ENCODE measurements at regions not wholly inside any gene's neighbourhood (a gene's known extent, or its start where the extent isn't known, plus 50 kb on each side); places are given as distances from the start of the nearest gene placed in this dataset.
"Not testable (repeated sequence)": the region's sequence is repeated elsewhere in the genome, so short reads cannot be mapped to it uniquely, and the experiment has no call there.

DNA sequence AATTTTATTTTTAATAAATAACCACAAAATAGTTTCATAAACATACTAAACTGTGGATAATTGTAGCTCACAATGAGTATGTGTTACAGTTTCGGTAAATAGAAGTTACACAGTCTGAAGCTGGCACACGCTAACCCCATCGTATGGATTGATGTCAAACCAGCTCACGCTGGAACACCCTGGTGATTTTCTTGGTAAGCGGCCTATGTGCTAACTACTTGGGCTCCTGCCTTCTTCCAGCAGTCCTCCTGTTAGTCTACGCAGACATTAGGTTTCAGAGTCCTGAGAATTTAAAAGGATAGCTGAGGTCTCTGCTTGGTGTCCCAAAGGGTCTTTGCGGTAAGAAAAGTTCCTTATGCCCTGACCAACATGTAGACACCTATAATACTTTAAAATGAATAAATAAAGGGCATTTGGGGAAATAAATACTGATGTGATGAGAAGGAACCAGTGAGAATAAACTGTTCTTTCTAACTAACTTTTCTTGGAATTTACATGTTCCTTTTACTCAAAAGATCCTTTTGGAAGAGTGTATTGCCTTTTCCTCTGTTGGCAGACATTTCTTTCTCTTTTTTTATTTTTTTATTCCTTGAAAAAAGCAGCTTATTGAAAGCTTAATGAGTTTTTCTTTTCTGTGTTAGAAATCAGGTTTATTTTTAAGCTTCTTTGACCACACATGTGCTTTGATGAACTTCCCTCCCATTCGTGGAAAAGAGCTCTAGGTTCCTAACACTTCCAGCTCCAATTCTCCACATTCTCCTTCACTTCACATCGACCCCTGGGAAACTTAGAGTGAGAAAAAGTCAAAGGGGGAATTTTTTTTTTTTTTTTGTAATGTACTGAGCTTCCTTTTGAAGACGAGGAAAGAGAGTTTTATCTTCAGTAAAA, 322.2 kb downstream of the IRS1 start:
- DNase-seq, result no peak
- Mint-ChIP-seq H3K4me3 (no peak overlapping the region), H3K9me3 (peaks cover 0 to 4% of the 10 kb centered on the region in 2 donors)

DNA sequence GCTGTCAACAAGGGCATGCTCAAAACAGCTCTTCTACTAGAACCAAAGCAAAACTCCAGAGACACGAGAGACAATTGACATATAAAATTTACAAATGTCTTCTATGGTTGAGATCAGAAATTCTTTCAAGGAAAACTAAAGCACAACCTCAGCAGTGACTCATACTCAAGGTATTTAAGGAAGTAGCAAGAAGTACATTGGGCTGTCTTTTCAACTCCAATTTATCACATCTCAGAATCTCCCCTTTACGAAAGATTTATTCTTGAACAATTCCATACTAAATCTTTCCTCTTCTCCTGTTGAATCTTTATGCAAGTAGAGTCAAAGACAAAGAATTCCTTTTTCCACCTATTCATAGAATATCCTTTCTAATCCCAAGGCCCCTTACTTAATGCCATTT, 324.0 kb downstream of the IRS1 start:
- H3K27ac Mint-ChIP-seq, result no peak overlapping the region
- H3K4me3 Mint-ChIP-seq, result no peak overlapping the region
- no peaks in the 10 kb centered on the region for H3K4me1 Mint-ChIP-seq (ENCODE audit: low read depth in 2 of 2)
- no peak for DNase-seq
- peaks cover 5% of the 10 kb centered on the region for H3K36me3 Mint-ChIP-seq (ENCODE audit: insufficient read depth)
- peaks cover 0 to 12% of the 10 kb centered on the region in 2 donors for H3K27me3 Mint-ChIP-seq
- ATAC-seq (replicated peaks), result no peak
- peaks cover 0 to 4% of the 10 kb centered on the region in 2 donors for H3K9me3 Mint-ChIP-seq

More for the DNA sequence above, 322.2 kb downstream of the IRS1 start:
- no peak overlapping the region for H3K27ac Mint-ChIP-seq
- ATAC-seq (replicated peaks), result no peak
- no peaks in the 10 kb centered on the region for H3K4me1 Mint-ChIP-seq (ENCODE audit: low read depth in 2 of 2)
- peaks cover 5% of the 10 kb centered on the region for H3K36me3 Mint-ChIP-seq (ENCODE audit: insufficient read depth)
- peaks cover 0 to 12% of the 10 kb centered on the region in 2 donors for H3K27me3 Mint-ChIP-seq

DNA sequence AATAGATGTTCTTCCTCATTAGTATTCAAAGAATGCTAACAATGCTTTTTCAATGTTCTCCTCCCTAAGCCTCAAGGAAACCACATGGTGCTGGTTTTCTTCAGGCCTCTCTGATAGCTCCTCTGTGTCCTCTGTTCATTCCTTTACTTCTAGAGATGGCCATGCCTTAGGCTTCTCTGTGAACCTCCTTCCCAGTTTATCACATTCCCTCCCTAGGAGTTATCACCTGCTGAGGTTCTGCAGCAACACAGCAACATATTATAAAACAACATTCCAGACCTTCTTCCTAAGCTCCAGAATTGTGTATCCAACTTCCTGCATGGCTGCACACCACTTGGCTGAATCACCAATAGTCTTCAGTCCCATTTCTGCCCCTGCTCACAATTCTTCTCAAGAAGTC, 325.5 kb downstream of the IRS1 start:
- no peak overlapping the region for H3K27ac Mint-ChIP-seq
- H3K36me3 Mint-ChIP-seq (ENCODE audit: insufficient read depth), result peaks cover 5% of the 10 kb centered on the region
- H3K27me3 Mint-ChIP-seq, result peaks cover 0 to 10% of the 10 kb centered on the region in 2 donors
- no peak overlapping the region for H3K4me3 Mint-ChIP-seq
- ATAC-seq (replicated peaks) (no peak), DNase-seq (no peak)
- peaks cover 0 to 4% of the 10 kb centered on the region in 2 donors for H3K9me3 Mint-ChIP-seq
- no peaks in the 10 kb centered on the region for H3K4me1 Mint-ChIP-seq (ENCODE audit: low read depth in 2 of 2)

DNA sequence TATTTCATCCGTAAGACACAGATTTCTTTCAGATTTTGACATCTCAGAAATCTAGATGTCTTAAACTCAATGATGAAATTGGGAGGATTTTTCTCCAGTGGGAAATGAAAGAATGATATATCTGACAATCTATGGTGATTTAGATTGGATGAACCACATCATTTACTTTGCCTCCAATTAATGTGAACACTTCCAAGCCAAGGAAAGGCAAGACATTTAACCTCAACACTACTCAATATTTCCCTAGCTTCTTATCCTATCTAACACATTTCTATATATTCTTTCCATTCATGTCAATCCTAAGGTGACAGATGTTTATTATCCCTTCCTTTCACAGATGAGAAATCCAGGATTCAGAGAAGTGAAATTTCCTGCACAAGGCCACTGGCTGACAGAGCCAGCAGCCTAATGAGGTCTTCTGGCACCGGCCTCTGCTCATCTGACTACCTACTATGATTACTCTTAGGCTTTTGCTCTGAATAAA, 327.6 kb downstream of the IRS1 start:
- ATAC-seq (replicated peaks) (no peak), DNase-seq (no peak)
- Mint-ChIP-seq H3K9me3 (peaks cover 0 to 4% of the 10 kb centered on the region in 2 donors), H3K4me1 (ENCODE audit: low read depth in 2 of 2) (no peaks in the 10 kb centered on the region), H3K36me3 (ENCODE audit: insufficient read depth) (no peaks in the 10 kb centered on the region), H3K27me3 (no peaks in the 10 kb centered on the region), H3K4me3 (no peak overlapping the region), H3K27ac (no peak overlapping the region)

DNA sequence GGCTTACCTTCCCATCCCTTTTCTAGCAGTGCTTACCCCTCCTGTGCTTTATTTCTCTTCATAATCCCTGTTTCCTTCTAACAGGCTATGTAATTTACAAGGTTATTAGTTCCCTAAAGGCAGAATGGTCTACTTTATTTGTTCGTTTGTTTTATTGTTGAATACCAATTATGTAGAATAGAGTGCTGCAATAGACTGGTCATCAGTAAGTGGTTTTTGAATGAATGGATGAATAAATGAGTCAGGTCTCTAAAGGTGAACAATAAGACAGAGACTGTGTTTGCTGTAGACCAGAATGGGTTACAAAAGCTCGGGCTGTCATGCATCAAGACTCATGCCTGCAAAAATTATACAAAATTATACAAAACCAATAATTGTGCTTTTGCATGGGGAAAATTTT, 332.0 kb downstream of the IRS1 start:
- H3K4me3 Mint-ChIP-seq, result no peak overlapping the region
- ATAC-seq (replicated peaks), result no peak

DNA sequence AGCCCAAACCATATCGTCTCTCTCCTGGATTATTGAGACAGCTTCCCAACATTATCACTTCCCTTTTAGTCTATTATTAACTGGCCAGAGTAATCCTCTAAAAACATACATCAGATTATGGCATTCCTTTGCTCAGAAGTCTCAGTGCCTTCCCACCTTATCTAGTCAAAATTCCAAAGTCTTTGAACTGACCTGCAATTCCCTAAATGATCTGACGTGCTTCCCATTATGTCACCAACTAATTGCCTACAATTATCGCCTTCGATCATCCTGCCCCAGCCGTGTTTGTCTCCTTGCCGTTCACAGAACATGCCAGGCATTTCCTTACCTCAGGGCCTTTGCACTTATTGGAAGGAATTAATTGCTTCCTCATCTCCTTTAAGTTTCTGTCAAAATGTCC, 332.4 kb downstream of the IRS1 start:
- Mint-ChIP-seq H3K4me1 (ENCODE audit: low read depth in 2 of 2) (no peaks in the 10 kb centered on the region), H3K4me3 (no peak overlapping the region), H3K36me3 (ENCODE audit: insufficient read depth) (no peaks in the 10 kb centered on the region), H3K27ac (no peak overlapping the region), H3K9me3 (no peaks in the 10 kb centered on the region), H3K27me3 (no peaks in the 10 kb centered on the region)
- no peak for ATAC-seq (replicated peaks)
- no peak for DNase-seq

More for the DNA sequence above, 332.0 kb downstream of the IRS1 start:
- no peak overlapping the region for H3K27ac Mint-ChIP-seq
- no peaks in the 10 kb centered on the region for H3K36me3 Mint-ChIP-seq (ENCODE audit: insufficient read depth)
- H3K9me3 Mint-ChIP-seq, result no peaks in the 10 kb centered on the region
- DNase-seq, result no peak
- H3K4me1 Mint-ChIP-seq (ENCODE audit: low read depth in 2 of 2), result no peaks in the 10 kb centered on the region
- H3K27me3 Mint-ChIP-seq, result no peaks in the 10 kb centered on the region

DNA sequence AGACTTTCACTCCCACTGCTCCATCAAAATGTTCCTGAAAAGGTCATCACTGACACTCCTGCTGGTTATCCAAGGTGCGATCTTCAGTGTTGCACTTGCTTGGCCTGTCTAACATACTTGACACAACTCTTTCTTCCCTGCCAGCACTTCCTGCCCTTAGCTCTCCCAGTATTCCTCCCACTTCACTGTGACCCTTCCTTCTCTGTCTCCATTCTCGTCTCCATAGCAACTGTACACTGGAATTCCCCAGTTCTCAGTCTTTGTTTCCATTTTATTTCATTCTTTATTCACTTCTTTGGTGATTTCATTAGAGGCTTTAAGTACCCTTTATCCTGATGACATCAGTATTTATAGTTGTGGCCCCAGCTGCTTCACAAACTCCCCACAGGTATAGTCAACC, 333.0 kb downstream of the IRS1 start:
- Mint-ChIP-seq H3K4me1 (ENCODE audit: low read depth in 2 of 2) (no peaks in the 10 kb centered on the region), H3K4me3 (no peak overlapping the region), H3K9me3 (peaks cover 0 to 3% of the 10 kb centered on the region in 2 donors), H3K27me3 (no peaks in the 10 kb centered on the region), H3K36me3 (ENCODE audit: insufficient read depth) (no peaks in the 10 kb centered on the region), H3K27ac (no peak overlapping the region)
- ATAC-seq (replicated peaks) (no peak), DNase-seq (no peak)

DNA sequence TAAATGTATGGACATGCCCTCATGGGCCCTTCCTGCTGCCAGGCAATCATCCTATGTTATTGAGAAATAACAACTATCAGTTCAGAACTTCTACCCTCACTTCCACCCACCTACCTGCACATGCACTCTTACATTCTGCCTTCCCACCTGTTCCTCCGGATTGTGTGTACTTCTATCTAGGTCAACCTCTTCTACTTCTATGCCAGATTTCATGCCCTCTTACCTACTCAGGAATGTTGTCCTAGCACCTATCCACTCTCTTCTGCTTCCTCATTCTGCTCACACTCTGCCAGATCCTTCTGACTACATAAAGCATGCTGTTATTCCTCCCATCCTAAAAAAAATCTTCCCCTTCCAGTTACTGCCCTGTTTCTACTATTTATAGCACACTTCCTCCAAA, 333.5 kb downstream of the IRS1 start:
- ATAC-seq (replicated peaks) (no peak), DNase-seq (no peak)
- Mint-ChIP-seq H3K36me3 (ENCODE audit: insufficient read depth) (no peaks in the 10 kb centered on the region), H3K9me3 (peaks cover 0 to 3% of the 10 kb centered on the region in 2 donors), H3K27ac (no peak overlapping the region), H3K27me3 (no peaks in the 10 kb centered on the region), H3K4me1 (ENCODE audit: low read depth in 2 of 2) (no peaks in the 10 kb centered on the region), H3K4me3 (no peak overlapping the region)

DNA sequence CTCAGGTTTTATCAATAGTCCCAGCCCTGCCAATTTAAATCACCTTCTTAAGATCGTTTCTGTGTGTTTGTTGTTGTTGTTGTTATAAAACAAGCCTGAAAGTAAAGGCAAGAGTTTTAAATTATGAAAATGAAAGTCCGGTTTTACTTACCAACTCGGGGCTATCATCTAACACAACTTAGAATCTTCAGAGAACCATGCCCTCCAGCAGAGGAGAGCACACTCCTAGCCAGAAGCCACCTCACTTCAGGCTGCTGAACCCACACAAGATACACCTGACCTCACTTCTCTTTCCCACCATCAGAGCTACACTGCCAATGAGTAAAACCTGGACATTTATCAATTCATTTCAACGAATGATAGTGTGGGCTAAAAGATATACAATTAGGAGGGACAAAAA, 335.2 kb downstream of the IRS1 start:
- Mint-ChIP-seq H3K4me1 (ENCODE audit: low read depth in 2 of 2) (no peaks in the 10 kb centered on the region), H3K27ac (no peak overlapping the region), H3K9me3 (peaks cover 0 to 3% of the 10 kb centered on the region in 2 donors), H3K4me3 (no peak overlapping the region), H3K36me3 (ENCODE audit: insufficient read depth) (no peaks in the 10 kb centered on the region), H3K27me3 (no peaks in the 10 kb centered on the region)
- no peak for DNase-seq
- no peak for ATAC-seq (replicated peaks)

DNA sequence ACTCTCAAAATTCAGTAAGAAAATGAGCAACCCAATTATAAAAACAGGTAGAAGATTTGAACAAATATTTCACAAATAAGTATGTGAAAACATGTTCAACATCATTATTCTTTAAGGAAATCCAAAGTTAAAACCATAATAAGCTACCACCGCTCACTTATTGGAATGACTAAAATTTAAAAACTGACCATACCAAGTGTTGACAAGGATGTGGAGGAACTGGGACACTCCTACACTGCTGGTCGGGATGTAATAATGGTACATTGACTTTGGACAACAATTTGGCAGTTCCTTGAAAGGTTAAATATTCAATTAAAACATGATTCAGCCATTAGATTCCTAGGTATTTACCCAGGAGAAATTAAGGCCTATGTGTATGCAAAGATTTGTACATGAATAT, 336.5 kb downstream of the IRS1 start:
- no peak overlapping the region for H3K27ac Mint-ChIP-seq
- no peaks in the 10 kb centered on the region for H3K4me1 Mint-ChIP-seq (ENCODE audit: low read depth in 2 of 2)
- no peaks in the 10 kb centered on the region for H3K36me3 Mint-ChIP-seq (ENCODE audit: insufficient read depth)
- ATAC-seq (replicated peaks), result no peak
- no peak overlapping the region for H3K4me3 Mint-ChIP-seq
- peaks cover 0 to 3% of the 10 kb centered on the region in 2 donors for H3K9me3 Mint-ChIP-seq
- no peaks in the 10 kb centered on the region for H3K27me3 Mint-ChIP-seq
- no peak for DNase-seq

DNA sequence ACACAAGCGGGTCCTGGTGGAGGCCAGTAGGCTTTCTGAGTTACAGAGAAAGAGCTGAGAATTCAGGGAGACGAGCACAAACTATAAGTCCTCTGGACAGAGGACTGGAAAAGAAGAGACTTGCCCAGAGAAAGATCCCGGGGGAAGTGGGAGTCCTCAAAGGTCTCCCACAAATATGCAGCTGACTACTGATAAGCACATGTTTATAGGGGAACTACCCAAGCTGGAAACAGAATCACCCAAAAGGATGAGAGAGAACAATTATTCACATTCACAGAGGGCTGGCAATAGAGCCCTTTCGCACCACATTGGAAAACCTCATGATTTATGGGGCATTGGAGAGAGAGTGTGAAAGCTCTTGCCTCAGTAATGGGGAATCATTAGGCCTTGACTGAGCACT, 337.6 kb downstream of the IRS1 start:
- no peaks in the 10 kb centered on the region for H3K36me3 Mint-ChIP-seq (ENCODE audit: insufficient read depth)
- peaks cover 0 to 3% of the 10 kb centered on the region in 2 donors for H3K9me3 Mint-ChIP-seq
- H3K27me3 Mint-ChIP-seq, result peaks cover 0 to 3% of the 10 kb centered on the region in 2 donors
- DNase-seq (no peak), ATAC-seq (replicated peaks) (no peak)
- H3K4me1 Mint-ChIP-seq (ENCODE audit: low read depth in 2 of 2), result no peaks in the 10 kb centered on the region
- no peak overlapping the region for H3K27ac Mint-ChIP-seq
- no peak overlapping the region for H3K4me3 Mint-ChIP-seq

DNA sequence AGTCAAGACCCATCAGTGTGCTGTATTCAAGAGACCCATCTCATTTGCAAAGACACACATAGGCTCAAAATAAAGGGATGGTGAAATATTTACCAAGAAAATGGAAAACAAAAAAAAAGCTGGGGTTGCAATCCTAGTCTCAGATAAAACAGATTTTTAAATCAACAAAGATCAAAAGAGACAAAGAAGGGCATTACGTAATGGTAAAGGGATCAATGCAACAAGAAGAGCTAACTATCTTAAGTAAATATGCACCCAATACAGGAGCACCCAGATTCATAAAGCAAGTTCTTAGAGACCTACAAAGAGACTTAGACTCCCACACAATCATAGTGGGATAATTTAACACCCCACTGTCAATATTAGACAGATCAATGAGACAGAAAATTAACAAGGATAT, 343.5 kb downstream of the IRS1 start:
- not testable (repeated sequence) for ATAC-seq (replicated peaks); H3K36me3 Mint-ChIP-seq (ENCODE audit: insufficient read depth); H3K4me3 Mint-ChIP-seq; H3K9me3 Mint-ChIP-seq; H3K27ac Mint-ChIP-seq; H3K4me1 Mint-ChIP-seq (ENCODE audit: low read depth in 2 of 2); DNase-seq
- H3K27me3 Mint-ChIP-seq, result peaks cover 14 to 25% of the 10 kb centered on the region in 2 donors

DNA sequence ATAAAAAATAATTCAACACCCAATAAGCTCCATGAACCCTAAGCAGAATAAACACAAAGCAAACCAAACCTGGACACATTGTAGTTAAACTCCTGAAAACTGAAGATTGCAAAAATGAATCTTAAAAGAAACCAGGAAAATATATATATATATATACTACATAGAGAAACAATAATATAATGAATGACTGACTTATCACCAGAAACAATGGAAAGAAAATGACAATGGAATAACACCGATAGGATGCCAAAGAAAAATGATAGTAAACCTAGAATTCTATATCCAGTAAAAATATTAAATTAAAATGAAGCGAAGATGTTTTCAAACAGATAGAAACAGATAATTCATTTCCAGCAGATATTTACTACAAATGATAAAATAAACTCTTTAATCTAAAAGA, 346.9 kb downstream of the IRS1 start:
- Mint-ChIP-seq H3K4me3 (no peak overlapping the region), H3K4me1 (ENCODE audit: low read depth in 2 of 2) (no peaks in the 10 kb centered on the region), H3K27me3 (peaks cover 14 to 25% of the 10 kb centered on the region in 2 donors), H3K27ac (no peak overlapping the region), H3K9me3 (peaks cover 0 to 4% of the 10 kb centered on the region in 2 donors), H3K36me3 (ENCODE audit: insufficient read depth) (no peaks in the 10 kb centered on the region)
- DNase-seq (no peak), ATAC-seq (replicated peaks) (no peak)

DNA sequence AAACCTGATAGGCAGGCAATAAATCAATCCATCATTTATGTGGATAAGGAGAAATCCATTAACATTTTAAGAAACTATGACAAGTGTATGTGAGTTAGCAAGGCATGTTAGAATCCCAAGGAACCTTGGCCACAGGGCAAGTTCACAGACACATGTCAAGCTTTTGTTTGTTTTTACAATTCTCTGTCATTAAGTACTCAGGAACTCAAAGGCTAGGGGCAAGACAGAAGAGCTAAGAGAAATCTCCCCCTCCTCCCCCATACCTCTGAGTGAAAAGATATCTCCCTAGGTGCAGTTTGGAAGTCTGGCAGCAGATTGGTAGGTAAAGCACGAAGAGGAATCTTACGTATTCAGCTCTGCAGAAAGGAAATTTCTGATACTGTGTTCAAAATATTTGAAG, 348.1 kb downstream of the IRS1 start:
- DNase-seq, result no peak
- Mint-ChIP-seq H3K4me3 (no peak overlapping the region), H3K4me1 (ENCODE audit: low read depth in 2 of 2) (no peaks in the 10 kb centered on the region), H3K27me3 (peaks cover 6 to 24% of the 10 kb centered on the region in 2 donors), H3K36me3 (ENCODE audit: insufficient read depth) (no peaks in the 10 kb centered on the region), H3K27ac (no peak overlapping the region), H3K9me3 (peaks cover 0 to 4% of the 10 kb centered on the region in 2 donors)
- no peak for ATAC-seq (replicated peaks)

All from effector memory CD8-positive, alpha-beta T cell (primary cell).